T-cell (primary cell): ENCODE measurements at regions not wholly inside any gene's neighbourhood (a gene's known extent, or its start where the extent isn't known, plus 50 kb on each side); places are given as distances from the start of the nearest gene placed in this dataset.

Experiments
- ATAC-seq, 4 experiments: fragments of 200-7000 bp in 3 of 4; fragments of 150-1000 bp in 1 of 4; cut with Tn5 transposase; replicated peaks in 1 of 4; 1 replicate in 3 of 4; 2 replicates in 1 of 4; pipeline ENCODE4 v1.10.0; 2021; ENCODE audit warnings: moderate library complexity in 3 of 4, mild to moderate bottlenecking in 2 of 4, moderate number of reproducible peaks in 1 of 4
- CTCF ChIA-PET, 2 donors: fragments of 300-600 bp; sonication (Branson Sonifier 250); formaldehyde crosslinking; loops; one replicate each; lab custom pipeline; 2022; ENCODE audit warnings: antibody characterized with exemption in 2 of 2; lab: Charles Lee
- POLR2A ChIA-PET, 2 donors: fragments of 300-600 bp; sonication (Branson Sonifier 250); formaldehyde crosslinking; loops; one replicate each; lab custom pipeline; 2022; ENCODE audit warnings: antibody characterized with exemption in 2 of 2; lab: Charles Lee
- DNase-seq, 35 experiments: peaks; one replicate each; pipeline versions ENCODE4 v3.0.0 to v3.0.0-alpha.2; 2013 to 2023
- H3K27ac ChIP-seq: one replicate; pipeline ENCODE4 v1.5.1; 2013; ENCODE audit warnings: low read length
- H3K27me3 ChIP-seq, 2 experiments: replicated peaks in 1 of 2; 1 replicate in 1 of 2; 2 replicates in 1 of 2; pipeline versions ENCODE4 v1.6.1 to v1.7.0; 2013; ENCODE audit warnings: low read length in 1 of 2, mixed read lengths in 1 of 2; ENCODE audit not compliant: control insufficient read depth in 2 of 2, insufficient read depth in 2 of 2; ENCODE audit errors: extremely low read depth in 1 of 2
- H3K36me3 ChIP-seq, 2 donors: 1 replicate in 1 of 2; 2 replicates in 1 of 2; pipeline versions ENCODE4 v1.6.1 to v1.7.0; 2013; ENCODE audit warnings: low read length in 1 of 2; ENCODE audit not compliant: control insufficient read depth in 2 of 2, insufficient read depth in 1 of 2; ENCODE audit errors: extremely low read depth in 1 of 2
- H3K4me1 ChIP-seq, 2 experiments: 1 replicate in 1 of 2; 2 replicates in 1 of 2; pipeline versions ENCODE4 v1.6.1 to v1.7.0; 2013; ENCODE audit warnings: low read length in 2 of 2, mixed read lengths in 1 of 2; ENCODE audit not compliant: insufficient read depth in 2 of 2, control insufficient read depth in 1 of 2; ENCODE audit errors: extremely low read depth in 1 of 2
- H3K4me3 ChIP-seq, 2 donors: 1 replicate in 1 of 2; 2 replicates in 1 of 2; pipeline versions ENCODE4 v1.5.1 to v1.7.0; 2013; ENCODE audit warnings: mild to moderate bottlenecking in 2 of 2, low read length in 1 of 2, moderate library complexity in 1 of 2; ENCODE audit not compliant: control insufficient read depth in 1 of 2; ENCODE audit errors: extremely low read depth in 1 of 2
- H3K9me3 ChIP-seq: 2 replicates; pipeline ENCODE4 v1.7.0; 2013
- H3K27ac Mint-ChIP-seq, 2 donors: one replicate each; pipeline ENCODE4 v1.8.0; 2020 to 2021; ENCODE audit warnings: mild to moderate bottlenecking in 2 of 2, mixed read lengths in 2 of 2
- H3K27me3 Mint-ChIP-seq, 2 donors: one replicate each; pipeline ENCODE4 v1.8.0; 2021 to 2022; ENCODE audit warnings: mixed read lengths in 2 of 2
- H3K36me3 Mint-ChIP-seq: one replicate; pipeline ENCODE4 v1.8.0; 2021; ENCODE audit warnings: mixed read lengths
- H3K4me1 Mint-ChIP-seq, 3 donors: one replicate each; pipeline ENCODE4 v1.8.0; 2020 to 2022; ENCODE audit warnings: mixed read lengths in 3 of 3, mild to moderate bottlenecking in 1 of 3
- H3K4me3 Mint-ChIP-seq, 3 donors: one replicate each; pipeline ENCODE4 v1.8.0; 2020 to 2022; ENCODE audit warnings: mild to moderate bottlenecking in 3 of 3, mixed read lengths in 3 of 3, moderate library complexity in 3 of 3
- H3K9me3 Mint-ChIP-seq, 3 donors: one replicate each; pipeline ENCODE4 v1.8.0; 2020 to 2022; ENCODE audit warnings: mixed read lengths in 3 of 3
- WGBS: methylation state at CpG from one replicate; pipeline ENCODE4 v1.1.5; 2013; ENCODE audit warnings: missing lambda C conversion rate; ENCODE audit not compliant: insufficient coverage; 5-methylcytosine and 5-hydroxymethylcytosine counted together

DNA sequence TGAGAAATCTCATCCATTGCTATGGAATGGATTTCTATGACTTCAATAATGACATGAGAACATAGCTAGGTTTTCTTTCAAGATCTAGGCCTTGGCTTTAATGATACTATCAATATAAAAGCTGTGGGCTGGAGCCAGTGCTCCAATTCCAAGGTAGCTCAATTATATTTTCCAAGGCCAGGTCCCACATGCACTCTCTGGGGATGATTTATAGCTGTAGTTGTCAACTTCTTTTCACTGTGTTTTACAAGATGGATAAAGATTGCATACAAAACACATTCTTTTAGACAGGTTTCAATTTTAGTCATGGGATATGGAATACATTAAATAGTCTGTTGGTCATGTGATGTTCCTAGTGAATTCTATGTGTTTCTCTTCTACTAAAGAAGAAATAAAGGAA, 156.7 kb downstream of the DCAF12L1 start:
- no peaks in the 10 kb centered on the region for H3K4me1 Mint-ChIP-seq
- no peaks in the 10 kb centered on the region for H3K4me1 ChIP-seq
- DNase-seq = no peak
- H3K27ac ChIP-seq = no peak overlapping the region
- no peak overlapping the region for H3K4me3 ChIP-seq
- H3K4me3 Mint-ChIP-seq = no peak overlapping the region
- no peaks in the 10 kb centered on the region for H3K36me3 Mint-ChIP-seq
- no peaks in the 10 kb centered on the region for H3K27me3 ChIP-seq
- CTCF ChIA-PET = no interaction called here
- ATAC-seq = no peak
- no peak overlapping the region for H3K27ac Mint-ChIP-seq
- H3K36me3 ChIP-seq = no peaks in the 10 kb centered on the region
- H3K27me3 Mint-ChIP-seq = peaks cover 0 to 6% of the 10 kb centered on the region in 2 donors
- POLR2A ChIA-PET = no interaction called here
- H3K9me3 ChIP-seq = no peaks in the 10 kb centered on the region
- peaks cover 0 to 2% (median 0%) of the 10 kb centered on the region in 3 donors for H3K9me3 Mint-ChIP-seq

- Histone ChIP-seq H3K27me3 (no peaks in the 10 kb centered on the region), H3K36me3 (no peaks in the 10 kb centered on the region), H3K27ac (no peak overlapping the region), H3K4me3 (no peak overlapping the region), H3K4me1 (no peaks in the 10 kb centered on the region), H3K9me3 (no peaks in the 10 kb centered on the region)
- Mint-ChIP-seq H3K4me1 (no peaks in the 10 kb centered on the region), H3K9me3 (peaks cover 0 to 2% (median 0%) of the 10 kb centered on the region in 3 donors), H3K36me3 (no peaks in the 10 kb centered on the region), H3K4me3 (no peak overlapping the region), H3K27ac (no peak overlapping the region), H3K27me3 (no peaks in the 10 kb centered on the region)
- DNase-seq (no peak), ATAC-seq (no peak)
- POLR2A ChIA-PET = no interaction called here
- WGBS = no CpG with 5 or more reads among the region's 2 CpGs
- CTCF ChIA-PET = no interaction called here
These were observed 157.9 kb downstream of the DCAF12L1 start for GRCh38 chrX:126394681-126395080.

DNA sequence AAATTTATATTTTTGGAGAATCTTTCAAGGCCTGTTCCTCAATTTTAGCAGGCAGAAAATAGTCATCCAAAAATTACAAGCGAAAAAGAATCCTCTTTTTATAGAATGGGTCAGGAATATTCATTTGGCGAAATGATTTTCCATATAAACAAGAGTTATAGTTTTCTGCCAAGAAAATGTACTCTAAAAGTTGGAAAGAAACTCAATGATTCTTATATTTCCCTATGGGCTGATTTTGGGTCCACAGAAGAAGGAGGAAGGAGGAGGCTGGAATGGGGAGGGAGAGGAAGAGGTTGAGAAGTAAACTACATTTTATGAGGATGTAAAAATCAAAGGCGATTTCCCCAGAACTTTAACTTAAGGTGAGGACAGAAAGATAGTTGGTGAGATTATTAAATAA, 159.3 kb downstream of the DCAF12L1 start:
- POLR2A ChIA-PET = no interaction called here

DNA sequence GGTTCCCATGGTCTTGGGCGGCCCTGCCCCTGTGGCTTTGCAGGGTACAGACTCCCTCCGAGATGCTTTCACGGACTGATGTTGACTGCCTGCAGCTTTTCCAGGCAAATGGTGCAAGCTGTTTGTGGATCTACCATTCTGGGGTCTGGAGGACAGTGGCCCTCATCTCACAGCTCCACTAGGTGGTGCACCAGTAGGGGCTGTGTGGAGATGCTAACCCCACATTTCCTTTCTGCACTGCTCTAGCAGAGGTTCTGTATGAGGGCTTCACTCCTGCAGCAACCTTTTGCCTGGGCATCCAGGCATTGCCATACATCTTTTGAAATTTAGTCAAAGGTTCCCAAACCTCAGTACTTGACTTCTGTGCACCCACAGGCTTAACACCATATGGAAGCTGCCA, 176.1 kb downstream of the DCAF12L1 start:
- Histone ChIP-seq H3K4me3 (no peak overlapping the region), H3K27ac (no peak overlapping the region), H3K27me3 (no peaks in the 10 kb centered on the region), H3K36me3 (no peaks in the 10 kb centered on the region), H3K4me1 (no peaks in the 10 kb centered on the region), H3K9me3 (no peaks in the 10 kb centered on the region)
- Mint-ChIP-seq H3K36me3 (no peaks in the 10 kb centered on the region), H3K9me3 (peaks cover 0 to 10% (median 5%) of the 10 kb centered on the region in 3 donors), H3K4me1 (no peaks in the 10 kb centered on the region), H3K27me3 (no peaks in the 10 kb centered on the region), H3K4me3 (no peak overlapping the region), H3K27ac (no peak overlapping the region)
- 40% methylated on average over 1 of the region's 3 CpGs for WGBS
- ChIA-PET POLR2A (no interaction called here), CTCF (no interaction called here)
- no peak for ATAC-seq
- DNase-seq = no peak

More for the DNA sequence above, 159.3 kb downstream of the DCAF12L1 start:
- DNase-seq = no peak
- Histone ChIP-seq H3K27ac (no peak overlapping the region), H3K4me3 (no peak overlapping the region), H3K4me1 (no peaks in the 10 kb centered on the region), H3K36me3 (no peaks in the 10 kb centered on the region), H3K9me3 (no peaks in the 10 kb centered on the region), H3K27me3 (no peaks in the 10 kb centered on the region)
- ATAC-seq = no peak
- Mint-ChIP-seq H3K36me3 (no peaks in the 10 kb centered on the region), H3K4me1 (no peaks in the 10 kb centered on the region), H3K27me3 (no peaks in the 10 kb centered on the region), H3K4me3 (no peak overlapping the region), H3K9me3 (peaks cover 0 to 2% (median 0%) of the 10 kb centered on the region in 3 donors), H3K27ac (no peak overlapping the region)
- WGBS = no CpG with 5 or more reads among the region's 3 CpGs
- CTCF ChIA-PET = no interaction called here

GRCh38 chrX:126342859-126343258, 176.8 kb upstream of the DCAF12L2 start:
- H3K27me3 Mint-ChIP-seq = peaks cover 0 to 11% of the 10 kb centered on the region in 2 donors
- H3K27ac ChIP-seq = no peak overlapping the region
- DNase-seq (no peak), ATAC-seq (no peak)
- H3K9me3 ChIP-seq = peaks cover 3% of the 10 kb centered on the region
- no peaks in the 10 kb centered on the region for H3K4me1 ChIP-seq
- ChIA-PET CTCF (no interaction called here), POLR2A (no interaction called here)
- H3K9me3 Mint-ChIP-seq = peaks cover 0 to 9% (median 4%) of the 10 kb centered on the region in 3 donors
- no peaks in the 10 kb centered on the region for H3K27me3 ChIP-seq
- H3K4me3 Mint-ChIP-seq = no peak overlapping the region
- no peak overlapping the region for H3K27ac Mint-ChIP-seq
- no peaks in the 10 kb centered on the region for H3K36me3 Mint-ChIP-seq
- H3K4me1 Mint-ChIP-seq = no peaks in the 10 kb centered on the region
- no peaks in the 10 kb centered on the region for H3K36me3 ChIP-seq
- no peak overlapping the region for H3K4me3 ChIP-seq

GRCh38 chrX:126339928-126340327, 173.8 kb upstream of the DCAF12L2 start:
- ATAC-seq (no peak), DNase-seq (no peak)
- Histone ChIP-seq H3K36me3 (no peaks in the 10 kb centered on the region), H3K27ac (no peak overlapping the region), H3K4me1 (no peaks in the 10 kb centered on the region), H3K4me3 (no peak overlapping the region), H3K9me3 (peaks cover 3% of the 10 kb centered on the region), H3K27me3 (no peaks in the 10 kb centered on the region)
- no peaks in the 10 kb centered on the region for H3K36me3 Mint-ChIP-seq
- no CpG with 5 or more reads among the region's 3 CpGs for WGBS
- ChIA-PET POLR2A (no interaction called here), CTCF (no interaction called here)
- peaks cover 0 to 4% (median 3%) of the 10 kb centered on the region in 3 donors for H3K9me3 Mint-ChIP-seq
- H3K4me1 Mint-ChIP-seq = no peaks in the 10 kb centered on the region
- H3K27ac Mint-ChIP-seq = no peak overlapping the region
- peaks cover 0 to 11% of the 10 kb centered on the region in 2 donors for H3K27me3 Mint-ChIP-seq
- no peak overlapping the region for H3K4me3 Mint-ChIP-seq

GRCh38 chrX:126338916-126339315, 172.8 kb upstream of the DCAF12L2 start:
- DNase-seq = no peak
- Mint-ChIP-seq H3K27me3 (peaks cover 0 to 11% of the 10 kb centered on the region in 2 donors), H3K4me1 (no peaks in the 10 kb centered on the region), H3K9me3 (peaks cover 0 to 2% (median 0%) of the 10 kb centered on the region in 3 donors), H3K4me3 (no peak overlapping the region), H3K36me3 (no peaks in the 10 kb centered on the region), H3K27ac (no peak overlapping the region)
- Histone ChIP-seq H3K27ac (no peak overlapping the region), H3K9me3 (no peaks in the 10 kb centered on the region), H3K4me1 (no peaks in the 10 kb centered on the region), H3K4me3 (no peak overlapping the region), H3K36me3 (no peaks in the 10 kb centered on the region), H3K27me3 (no peaks in the 10 kb centered on the region)
- WGBS = no CpG with 5 or more reads among the region's 2 CpGs
- ATAC-seq = no peak
- ChIA-PET POLR2A (no interaction called here), CTCF (no interaction called here)
